Calu3 (cell line): ENCODE measurements at regions not wholly inside any gene's neighbourhood (a gene's known extent, or its start where the extent isn't known, plus 50 kb on each side); places are given as distances from the start of the nearest gene placed in this dataset.

ENCODE experiments used
- BruUV-seq: library from RNA; stranded (reverse); fragments of 400-500 nt; replicated peaks from 2 replicates; lab custom pipeline; 2021; lab: Mats Ljungman, UMichigan
- CTCF ChIA-PET: fragments of 300-600 bp; sonication (Branson Sonifier 250); formaldehyde crosslinking; loops from one replicate; lab custom pipeline; 2022; ENCODE audit warnings: antibody characterized with exemption; lab: Charles Lee
- DNase-seq: peaks from one replicate; pipeline ENCODE4 v3.0.0; 2022
- H3K27ac Mint-ChIP-seq: one replicate; pipeline ENCODE4 v1.8.0; 2022; ENCODE audit warnings: mixed read lengths; ENCODE audit not compliant: unreplicated experiment
- H3K27me3 Mint-ChIP-seq: one replicate; pipeline ENCODE4 v1.8.0; 2022; ENCODE audit warnings: mixed read lengths; ENCODE audit not compliant: unreplicated experiment
- H3K36me3 Mint-ChIP-seq: one replicate; pipeline ENCODE4 v1.8.0; 2022; ENCODE audit warnings: mild to moderate bottlenecking, moderate library complexity, mixed read lengths; ENCODE audit not compliant: insufficient read depth, unreplicated experiment
- H3K4me1 Mint-ChIP-seq: one replicate; pipeline ENCODE4 v1.8.0; 2022; ENCODE audit warnings: mild to moderate bottlenecking, low read depth, mixed read lengths; ENCODE audit not compliant: unreplicated experiment
- H3K4me3 Mint-ChIP-seq: one replicate; pipeline ENCODE4 v1.8.0; 2022; ENCODE audit warnings: mild to moderate bottlenecking, low read depth, moderate library complexity, mixed read lengths; ENCODE audit not compliant: unreplicated experiment
- H3K9me3 Mint-ChIP-seq: one replicate; pipeline ENCODE4 v1.8.0; 2022; ENCODE audit warnings: low read depth, mixed read lengths; ENCODE audit not compliant: unreplicated experiment
- CTCF ChIP-seq: fragments of 200-600 bp; IDR thresholded peaks from one replicate; pipeline ENCODE4 v1.8.0; 2022; ENCODE audit warnings: antibody characterized with exemption; ENCODE audit not compliant: unreplicated experiment
- intact Hi-C: fragments of 100-400 bp; cut with micrococcal nuclease; formaldehyde crosslinking; loops from one replicate; pipeline ENCODE4 v1.10.0; 2022; ENCODE audit not compliant: unreplicated experiment

DNA sequence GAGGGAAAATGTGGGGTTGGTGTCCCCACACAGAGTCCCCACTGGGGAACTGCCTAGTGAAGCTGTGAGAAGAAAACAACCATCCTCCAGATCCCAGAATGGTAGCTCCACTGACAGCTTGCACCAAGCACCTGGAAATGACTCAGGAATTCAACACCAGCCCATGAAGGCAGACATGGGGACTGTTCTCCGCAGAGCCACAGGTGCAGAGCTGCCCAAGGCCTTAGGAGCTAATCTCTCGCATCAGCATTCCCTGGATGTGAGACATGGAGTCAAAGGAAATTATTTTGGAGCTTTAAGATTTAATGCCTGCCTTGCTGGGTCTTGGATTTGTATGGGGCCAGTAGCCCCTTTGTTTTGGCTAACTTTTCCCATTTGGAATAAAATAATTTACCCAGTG, 367.9 kb downstream of the FAM133A start:
- no peak for TF ChIP-seq CTCF
- no peaks in the 10 kb centered on the region for H3K36me3 Mint-ChIP-seq
- H3K27ac Mint-ChIP-seq, result no peak overlapping the region
- no peak for DNase-seq
- H3K27me3 Mint-ChIP-seq, result no peaks in the 10 kb centered on the region
- H3K4me3 Mint-ChIP-seq, result no peak overlapping the region
- no TSS peak for BruUV-seq
- CTCF ChIA-PET, result no interaction called here
- intact Hi-C loops, result no loop called here
- H3K4me1 Mint-ChIP-seq, result no peaks in the 10 kb centered on the region
- peaks cover 5% of the 10 kb centered on the region for H3K9me3 Mint-ChIP-seq

- no peak overlapping the region for H3K27ac Mint-ChIP-seq
Measured at GRCh38 chrX:94045724-94046123, 371.7 kb downstream of the FAM133A start.

GRCh38 chrX:94051926-94052325, 377.9 kb downstream of the FAM133A start:
- no peak for DNase-seq
- Mint-ChIP-seq H3K27me3 (no peaks in the 10 kb centered on the region), H3K27ac (no peak overlapping the region)

More at GRCh38 chrX:94045724-94046123, 371.7 kb downstream of the FAM133A start:
- intact Hi-C loops, result no loop called here
- no TSS peak for BruUV-seq
- no peak for DNase-seq
- H3K27me3 Mint-ChIP-seq, result no peaks in the 10 kb centered on the region
- H3K36me3 Mint-ChIP-seq, result no peaks in the 10 kb centered on the region
- CTCF ChIA-PET, result no interaction called here
- peaks cover 5% of the 10 kb centered on the region for H3K9me3 Mint-ChIP-seq
- no peak for TF ChIP-seq CTCF
- no peak overlapping the region for H3K4me3 Mint-ChIP-seq
- H3K4me1 Mint-ChIP-seq, result no peaks in the 10 kb centered on the region

DNA sequence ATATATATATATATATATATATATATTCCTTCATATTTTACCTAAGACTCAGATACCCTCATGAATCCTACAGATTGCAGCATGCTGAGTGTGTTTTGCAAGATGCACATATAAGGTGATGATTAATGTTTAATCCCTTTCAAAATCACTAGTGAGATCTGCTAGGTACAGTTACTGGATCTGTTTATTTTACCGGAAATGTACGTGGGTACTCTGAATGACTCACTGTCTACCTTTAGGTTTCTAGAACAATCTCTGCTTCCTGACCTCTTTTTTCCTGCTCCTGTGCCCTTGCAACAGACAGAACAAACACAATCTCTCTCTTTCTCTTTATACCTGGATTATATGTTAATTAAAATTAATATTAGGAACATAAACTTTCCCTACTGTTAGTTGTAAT, 379.6 kb downstream of the FAM133A start:
- no TSS peak for BruUV-seq
- H3K36me3 Mint-ChIP-seq, result no peaks in the 10 kb centered on the region
- H3K27ac Mint-ChIP-seq, result no peak overlapping the region
- TF ChIP-seq CTCF, result no peak
- intact Hi-C loops, result no loop called here
- peaks cover 6% of the 10 kb centered on the region for H3K9me3 Mint-ChIP-seq
- H3K27me3 Mint-ChIP-seq, result no peaks in the 10 kb centered on the region
- H3K4me3 Mint-ChIP-seq, result no peak overlapping the region
- CTCF ChIA-PET, result no interaction called here
- H3K4me1 Mint-ChIP-seq, result no peaks in the 10 kb centered on the region
- no peak for DNase-seq

More at GRCh38 chrX:94051926-94052325, 377.9 kb downstream of the FAM133A start:
- BruUV-seq, result no TSS peak
- TF ChIP-seq CTCF, result no peak
- Mint-ChIP-seq H3K4me1 (no peaks in the 10 kb centered on the region), H3K9me3 (peaks cover 6% of the 10 kb centered on the region), H3K36me3 (no peaks in the 10 kb centered on the region), H3K4me3 (no peak overlapping the region)
- CTCF ChIA-PET, result no interaction called here
- intact Hi-C loops, result no loop called here

DNA sequence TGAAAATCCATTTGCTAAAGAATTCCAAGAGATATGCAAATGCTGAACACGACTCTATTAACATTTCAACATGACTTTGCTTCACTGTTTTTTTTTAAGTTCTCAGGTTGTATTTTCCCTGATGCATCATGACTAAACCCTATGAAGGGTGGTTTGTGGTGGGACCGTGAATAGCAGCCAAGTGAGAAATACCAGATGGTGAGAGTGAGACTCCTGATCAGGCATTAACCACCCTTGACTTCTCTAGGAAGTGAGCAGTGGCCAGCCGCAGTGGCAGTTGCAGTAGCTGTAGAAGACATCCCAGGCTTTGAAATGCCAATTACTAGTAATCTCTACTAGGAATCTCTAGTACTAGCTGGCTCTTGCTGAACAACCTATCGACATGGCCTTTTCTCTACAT, 383.4 kb downstream of the FAM133A start:
- no peak for DNase-seq
- Mint-ChIP-seq H3K36me3 (no peaks in the 10 kb centered on the region), H3K27ac (no peak overlapping the region), H3K4me1 (no peaks in the 10 kb centered on the region), H3K27me3 (no peaks in the 10 kb centered on the region), H3K9me3 (peaks cover 13% of the 10 kb centered on the region), H3K4me3 (no peak overlapping the region)
- no peak for TF ChIP-seq CTCF
- CTCF ChIA-PET, result no interaction called here
- intact Hi-C loops, result no loop called here
- no TSS peak for BruUV-seq
